Fibroblast of the conjunctiva (primary cell): ENCODE measurements at regions not wholly inside any gene's neighbourhood (a gene's known extent, or its start where the extent isn't known, plus 50 kb on each side); places are given as distances from the start of the nearest gene placed in this dataset.

Experiments used
- DNase-seq: peaks from one replicate; pipeline ENCODE4 v3.0.0-alpha.2; 2010; ENCODE audit warnings: low read depth

DNA sequence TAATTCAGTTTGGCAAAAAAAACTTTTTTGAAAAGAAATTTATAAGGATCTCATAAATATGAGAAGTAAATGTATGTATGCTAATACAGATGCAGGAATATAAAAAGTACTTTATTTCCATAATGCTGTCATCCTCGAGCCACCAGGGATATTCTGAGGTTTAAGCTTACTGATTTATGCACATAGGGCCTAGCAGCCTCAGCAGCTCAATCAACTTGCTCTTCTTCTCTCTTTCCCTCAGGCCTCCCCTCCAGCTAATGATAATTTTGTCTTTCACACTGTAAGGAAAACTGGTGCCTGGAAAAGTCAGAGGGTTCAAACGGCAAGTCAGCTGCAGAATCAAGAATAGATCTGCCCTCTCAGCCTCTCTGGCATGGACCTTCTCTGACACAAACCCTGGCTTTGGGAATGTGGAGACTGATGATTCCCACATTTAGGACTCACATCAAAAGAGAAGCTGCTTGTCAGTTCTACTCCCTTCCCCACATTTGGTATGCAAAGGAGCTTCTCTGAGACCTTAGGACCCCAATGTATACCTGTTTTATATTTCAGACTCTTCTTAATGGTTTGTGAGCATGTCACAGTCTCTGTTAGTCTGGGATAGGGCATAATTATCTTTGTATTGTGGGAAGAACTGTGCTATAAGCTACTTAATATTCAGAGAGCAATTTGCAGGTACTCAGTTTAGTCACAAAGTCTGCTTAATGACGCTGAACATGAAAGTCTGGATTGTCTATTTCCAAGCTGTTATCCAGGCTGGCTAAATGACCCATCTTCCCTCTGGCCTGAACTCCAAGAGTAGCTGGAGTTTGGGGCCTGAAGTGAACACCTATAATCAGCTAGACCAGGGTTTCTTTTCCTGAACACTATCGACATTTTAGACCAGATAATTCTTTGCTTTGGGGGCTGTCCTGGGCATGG lies 52.1 kb upstream of the DIPK1A start:
- DNase-seq: no peak

DNA sequence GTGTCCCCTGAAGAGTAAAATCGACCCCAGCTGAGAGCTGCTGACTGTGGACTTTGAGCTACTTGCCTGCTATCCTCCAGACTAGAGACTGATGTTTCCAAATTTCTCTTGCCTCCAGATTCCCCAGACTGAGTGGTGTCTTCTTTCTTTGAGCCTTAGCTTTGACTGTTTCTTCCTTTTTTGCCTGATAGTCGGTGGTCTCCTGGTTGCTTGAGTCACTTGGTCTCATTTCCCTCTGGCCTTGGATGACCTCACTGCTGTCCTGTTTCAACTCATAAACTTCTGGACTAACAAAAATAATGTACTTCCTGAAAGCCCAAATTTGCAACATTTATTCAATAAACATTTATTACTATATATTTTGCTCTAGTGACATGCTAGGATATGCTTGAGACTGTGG lies 52.9 kb upstream of the DIPK1A start:
- DNase-seq: no peak

DNA sequence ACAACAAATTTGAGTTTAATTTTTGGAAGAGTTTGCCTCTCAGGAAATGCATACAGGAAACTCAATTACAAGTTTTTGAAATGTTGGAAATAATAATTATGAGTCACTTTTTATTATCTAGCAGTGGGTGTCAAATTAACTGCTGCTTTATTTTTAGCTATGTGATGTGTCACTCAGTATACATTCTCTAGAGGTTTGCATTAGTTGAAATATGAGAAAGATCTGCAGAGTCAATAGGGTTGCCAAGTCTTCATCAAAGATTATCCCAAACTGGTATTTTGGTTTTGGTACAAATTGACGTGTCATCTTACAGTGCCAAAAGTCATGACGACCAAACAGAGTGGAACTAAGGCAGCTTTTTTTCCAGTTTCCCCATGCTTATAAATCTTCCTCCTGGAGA lies 54.3 kb upstream of the DIPK1A start:
- no peak for DNase-seq

- DNase-seq: no peak
These were observed 54.9 kb upstream of the DIPK1A start for GRCh38 chr1:93016171-93016570.

GRCh38 chr1:93021539-93022134 lies 57.4 kb upstream of the MTF2 start:
- DNase-seq: peak; percentile 43

GRCh38 chr1:93022580-93022979 lies 56.5 kb upstream of the MTF2 start:
- DNase-seq: no peak

- DNase-seq: no peak
These were observed 55.8 kb upstream of the MTF2 start for GRCh38 chr1:93023281-93023680.

GRCh38 chr1:93025572-93025971 lies 53.5 kb upstream of the MTF2 start:
- no peak for DNase-seq

DNA sequence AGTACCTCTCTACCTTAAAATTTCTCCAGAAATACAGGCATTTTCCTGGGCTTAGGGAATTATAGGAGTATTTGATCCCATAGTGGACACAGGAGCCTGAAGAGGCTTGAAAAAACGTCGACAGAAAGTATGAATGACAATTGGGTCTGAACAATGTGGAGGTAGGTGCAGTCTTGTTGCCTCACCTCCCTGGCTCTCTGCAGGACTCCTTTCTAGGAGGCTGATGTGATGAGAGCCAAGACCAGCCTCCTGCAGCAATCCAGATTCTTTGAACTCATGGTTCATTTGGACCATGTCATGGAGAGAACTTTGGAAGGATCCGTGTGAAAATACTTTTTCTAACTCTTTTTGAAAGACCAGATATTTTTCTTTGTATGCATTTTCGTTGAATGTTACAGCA lies 50.5 kb upstream of the MTF2 start:
- no peak for DNase-seq
